ENCODE measurements at regions not wholly inside any gene's neighbourhood (a gene's known extent, or its start where the extent isn't known, plus 50 kb on each side); places are given as distances from the start of the nearest gene placed in this dataset.

GRCh38 chr5:176724472-176724871 is 77.2 kb downstream of the TSPAN17 start:
- no peak for TF ChIP-seq SMC3 (conservative IDR thresholded peaks at IDR 0.05; ENCODE audit: poor library complexity)
- TF ChIP-seq CTCF (IDR thresholded peaks at IDR 0.05; ENCODE audit: poor library complexity, severe bottlenecking) = no peak
- TF ChIP-seq POLR2AphosphoS5 (IDR thresholded peaks at IDR 0.05) = no peak
- no peak for TF ChIP-seq EZH2 (IDR thresholded peaks at IDR 0.05; ENCODE audit: borderline replicate concordance, insufficient read depth, low read length, poor library complexity, severe bottlenecking)
- TF ChIP-seq EP300 (conservative IDR thresholded peaks at IDR 0.05; ENCODE audit: poor library complexity, severe bottlenecking) = no peak
- no peak for TF ChIP-seq REST (IDR thresholded peaks at IDR 0.05; ENCODE audit: borderline replicate concordance)

All from neural cell (in vitro differentiated cells).